Osteocyte (in vitro differentiated cells): ENCODE measurements at regions not wholly inside any gene's neighbourhood (a gene's known extent, or its start where the extent isn't known, plus 50 kb on each side); places are given as distances from the start of the nearest gene placed in this dataset.
"Not testable (repeated sequence)": the region's sequence is repeated elsewhere in the genome, so short reads cannot be mapped to it uniquely, and the experiment has no call there.

Experiments
- DNase-seq: peaks from one replicate; pipeline ENCODE4 v3.0.0; 2021; ENCODE audit warnings: mixed read lengths; ENCODE audit not compliant: unreplicated experiment; ENCODE audit errors: extremely low spot score
- H3K27ac Mint-ChIP-seq: one replicate; pipeline ENCODE4 v1.8.0; 2021; ENCODE audit warnings: mild to moderate bottlenecking, mixed read lengths; ENCODE audit not compliant: unreplicated experiment
- H3K27me3 Mint-ChIP-seq: one replicate; pipeline ENCODE4 v1.8.0; 2021; ENCODE audit warnings: mixed read lengths; ENCODE audit not compliant: unreplicated experiment
- H3K36me3 Mint-ChIP-seq: one replicate; pipeline ENCODE4 v1.8.0; 2021; ENCODE audit warnings: mixed read lengths; ENCODE audit not compliant: unreplicated experiment
- H3K4me1 Mint-ChIP-seq: one replicate; pipeline ENCODE4 v1.8.0; 2021; ENCODE audit warnings: mixed read lengths; ENCODE audit not compliant: unreplicated experiment
- H3K4me3 Mint-ChIP-seq: one replicate; pipeline ENCODE4 v1.8.0; 2021; ENCODE audit warnings: mild to moderate bottlenecking, moderate library complexity, mixed read lengths; ENCODE audit not compliant: unreplicated experiment
- H3K9me3 Mint-ChIP-seq: one replicate; pipeline ENCODE4 v1.8.0; 2021; ENCODE audit warnings: mixed read lengths; ENCODE audit not compliant: unreplicated experiment
- TF ChIP-seq, protein P1 (sequence below): fragments of 200-600 bp; sonication (generic); IDR thresholded peaks from 2 replicates; pipeline ENCODE4 v1.5.0; 2021; ENCODE audit warnings: antibody characterized with exemption, mild to moderate bottlenecking, moderate library complexity

DNA sequence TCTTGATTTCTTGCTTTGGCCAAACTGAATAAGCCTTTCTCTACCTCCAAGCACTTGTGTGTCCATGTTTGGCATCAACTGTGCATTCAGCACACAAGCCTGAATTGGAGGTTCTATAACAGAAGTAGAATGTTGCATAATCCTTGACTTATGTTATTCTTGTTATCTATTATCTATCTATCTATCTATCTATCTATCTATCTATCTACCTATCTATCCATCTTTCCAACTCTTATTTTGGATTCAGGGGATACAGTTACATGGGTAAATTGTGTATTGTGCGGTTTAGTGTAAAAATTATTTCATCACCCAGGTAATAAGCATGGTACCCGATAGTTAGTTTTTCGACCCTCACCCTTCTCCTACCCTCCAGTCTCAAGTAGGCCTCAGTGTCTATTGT lies 319.6 kb downstream of the PTH2R start:
- TF ChIP-seq, protein P1, sequence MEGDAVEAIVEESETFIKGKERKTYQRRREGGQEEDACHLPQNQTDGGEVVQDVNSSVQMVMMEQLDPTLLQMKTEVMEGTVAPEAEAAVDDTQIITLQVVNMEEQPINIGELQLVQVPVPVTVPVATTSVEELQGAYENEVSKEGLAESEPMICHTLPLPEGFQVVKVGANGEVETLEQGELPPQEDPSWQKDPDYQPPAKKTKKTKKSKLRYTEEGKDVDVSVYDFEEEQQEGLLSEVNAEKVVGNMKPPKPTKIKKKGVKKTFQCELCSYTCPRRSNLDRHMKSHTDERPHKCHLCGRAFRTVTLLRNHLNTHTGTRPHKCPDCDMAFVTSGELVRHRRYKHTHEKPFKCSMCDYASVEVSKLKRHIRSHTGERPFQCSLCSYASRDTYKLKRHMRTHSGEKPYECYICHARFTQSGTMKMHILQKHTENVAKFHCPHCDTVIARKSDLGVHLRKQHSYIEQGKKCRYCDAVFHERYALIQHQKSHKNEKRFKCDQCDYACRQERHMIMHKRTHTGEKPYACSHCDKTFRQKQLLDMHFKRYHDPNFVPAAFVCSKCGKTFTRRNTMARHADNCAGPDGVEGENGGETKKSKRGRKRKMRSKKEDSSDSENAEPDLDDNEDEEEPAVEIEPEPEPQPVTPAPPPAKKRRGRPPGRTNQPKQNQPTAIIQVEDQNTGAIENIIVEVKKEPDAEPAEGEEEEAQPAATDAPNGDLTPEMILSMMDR: no peak
- Mint-ChIP-seq H3K4me3 (no peak overlapping the region), H3K4me1 (no peaks in the 10 kb centered on the region), H3K27me3 (no peaks in the 10 kb centered on the region), H3K9me3 (peaks cover 6% of the 10 kb centered on the region), H3K27ac (no peak overlapping the region), H3K36me3 (no peaks in the 10 kb centered on the region)
- DNase-seq: no peak

DNA sequence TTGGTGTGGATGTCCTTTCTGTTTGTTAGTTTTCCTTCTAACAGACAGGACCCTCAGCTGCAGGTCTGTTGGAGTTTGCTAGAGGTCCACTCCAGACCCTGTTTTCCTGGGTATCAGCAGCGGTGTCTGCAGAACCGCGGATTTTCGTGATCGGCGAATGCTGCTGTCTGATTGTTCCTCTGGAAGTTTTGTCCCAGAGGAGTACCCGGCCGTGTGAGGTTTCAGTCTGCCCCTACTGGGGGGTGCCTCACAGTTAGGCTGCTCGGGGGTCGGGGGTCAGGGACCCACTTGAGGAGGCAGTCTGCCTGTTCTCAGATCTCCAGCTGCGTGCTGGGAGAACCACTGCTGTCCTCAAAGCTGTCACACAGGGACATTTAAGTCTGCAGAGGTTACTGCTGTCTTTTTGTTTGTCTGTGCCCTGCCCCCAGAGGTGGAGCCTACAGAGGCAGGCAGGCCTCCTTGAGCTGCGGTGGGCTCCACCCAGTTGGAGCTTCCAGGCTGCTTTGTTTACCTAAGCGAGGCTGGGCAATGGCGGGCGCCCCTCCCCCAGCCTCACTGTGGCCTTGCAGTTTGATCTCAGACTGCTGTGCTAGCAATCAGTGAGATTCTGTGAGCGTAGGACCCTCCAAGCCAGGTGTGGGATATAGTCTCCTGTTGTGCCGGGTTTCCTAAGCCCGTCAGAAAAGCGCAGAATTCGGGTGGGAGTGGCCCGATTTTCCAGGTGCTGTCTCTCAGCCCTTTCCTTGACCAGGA lies 345.2 kb downstream of the PTH2R start:
- peaks cover 33% of the 10 kb centered on the region for H3K9me3 Mint-ChIP-seq
- H3K4me1 Mint-ChIP-seq, H3K36me3 Mint-ChIP-seq, H3K27ac Mint-ChIP-seq, H3K4me3 Mint-ChIP-seq, DNase-seq, H3K27me3 Mint-ChIP-seq: not testable (repeated sequence)

DNA sequence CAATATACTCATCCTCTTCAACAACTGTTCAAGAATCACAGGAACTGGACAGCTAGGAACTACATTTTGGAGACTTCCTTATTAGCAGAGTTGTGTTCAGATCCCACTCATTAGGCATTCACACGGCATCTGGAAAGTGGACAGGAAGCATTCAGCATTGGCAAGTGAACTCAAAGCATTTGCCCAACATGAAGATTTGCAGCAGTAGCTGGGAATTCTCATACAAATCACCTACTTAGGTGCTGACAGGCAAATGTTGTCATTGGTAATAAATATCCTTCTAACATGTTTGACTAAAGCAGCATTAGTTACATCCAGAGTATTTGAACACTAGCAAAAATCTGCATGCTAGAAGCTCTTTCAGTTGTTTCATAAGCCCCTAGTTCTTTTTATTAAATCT lies 350.8 kb downstream of the PTH2R start:
- Mint-ChIP-seq H3K27me3 (no peaks in the 10 kb centered on the region), H3K4me1 (no peaks in the 10 kb centered on the region), H3K36me3 (no peaks in the 10 kb centered on the region), H3K27ac (no peak overlapping the region), H3K4me3 (no peak overlapping the region), H3K9me3 (peaks cover 22% of the 10 kb centered on the region)
- TF ChIP-seq, protein P1: no peak
- no peak for DNase-seq

DNA sequence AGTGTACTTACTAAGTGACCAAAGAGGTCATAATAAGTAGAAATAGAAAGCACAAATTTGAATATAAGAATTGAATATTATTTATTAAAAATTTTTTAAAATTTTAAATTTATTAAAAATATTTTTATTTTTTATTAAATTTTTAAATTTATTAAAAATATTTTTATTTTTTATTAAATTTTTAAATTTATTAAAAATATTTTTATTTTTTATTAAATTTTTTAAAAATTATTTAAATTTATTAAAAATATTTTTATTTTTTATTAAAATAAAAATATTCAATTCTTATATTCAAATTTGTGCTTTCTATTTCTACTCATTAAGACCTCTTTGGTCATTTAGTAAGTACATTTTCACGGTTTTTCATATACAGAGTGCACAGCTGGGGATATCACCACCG lies 366.5 kb downstream of the PTH2R start:
- H3K9me3 Mint-ChIP-seq, H3K4me3 Mint-ChIP-seq, H3K36me3 Mint-ChIP-seq, H3K27ac Mint-ChIP-seq, H3K4me1 Mint-ChIP-seq, H3K27me3 Mint-ChIP-seq, DNase-seq: not testable (repeated sequence)

DNA sequence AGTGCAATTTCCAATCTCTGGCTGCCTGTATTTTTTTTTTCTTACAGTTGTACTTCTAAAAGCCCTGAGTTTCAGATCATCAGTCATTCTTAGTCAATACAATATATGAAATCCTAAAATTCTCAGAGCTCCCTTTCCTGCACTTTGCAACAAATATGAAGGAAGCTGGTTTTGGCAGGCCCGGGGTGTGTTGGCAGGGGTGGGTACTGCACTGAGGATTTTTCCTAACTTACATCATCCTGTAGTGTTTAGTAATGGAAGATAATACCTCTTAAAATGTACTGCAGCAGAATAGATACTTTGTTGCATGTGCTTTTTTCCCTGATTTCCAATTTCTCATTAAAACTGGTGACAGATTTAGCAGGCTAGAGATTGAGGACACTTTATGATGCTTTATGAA lies 374.6 kb downstream of the PTH2R start:
- no peaks in the 10 kb centered on the region for H3K27me3 Mint-ChIP-seq
- DNase-seq: no peak
- TF ChIP-seq, protein P1: no peak
- no peak overlapping the region for H3K4me3 Mint-ChIP-seq
- H3K9me3 Mint-ChIP-seq: peaks cover 23% of the 10 kb centered on the region
- no peaks in the 10 kb centered on the region for H3K4me1 Mint-ChIP-seq
- no peak overlapping the region for H3K27ac Mint-ChIP-seq
- H3K36me3 Mint-ChIP-seq: no peaks in the 10 kb centered on the region

DNA sequence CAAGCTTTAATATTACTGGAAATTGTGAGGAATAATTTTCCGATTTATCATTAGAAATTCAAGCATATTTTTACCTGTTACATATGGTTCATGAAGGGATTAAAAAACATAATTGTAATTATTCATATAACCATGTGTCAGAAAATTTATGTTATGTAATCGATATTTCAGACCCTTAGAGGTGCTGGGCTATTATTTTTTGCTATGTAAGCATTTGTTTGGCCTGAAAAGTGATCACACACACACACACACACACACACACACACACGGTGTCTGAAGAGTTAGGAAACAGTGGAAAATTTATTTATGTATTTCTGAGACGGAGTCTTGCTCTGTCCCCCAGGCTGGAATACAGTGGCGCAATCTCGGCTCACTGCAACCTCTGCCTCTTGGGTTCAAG lies 375.5 kb downstream of the PTH2R start:
- no peaks in the 10 kb centered on the region for H3K36me3 Mint-ChIP-seq
- no peak overlapping the region for H3K4me3 Mint-ChIP-seq
- no peaks in the 10 kb centered on the region for H3K4me1 Mint-ChIP-seq
- TF ChIP-seq, protein P1: no peak
- H3K9me3 Mint-ChIP-seq: peaks cover 19% of the 10 kb centered on the region
- no peak for DNase-seq
- H3K27me3 Mint-ChIP-seq: no peaks in the 10 kb centered on the region
- no peak overlapping the region for H3K27ac Mint-ChIP-seq
